ENCODE measurements at regions not wholly inside any gene's neighbourhood (a gene's known extent, or its start where the extent isn't known, plus 50 kb on each side); places are given as distances from the start of the nearest gene placed in this dataset.

DNA sequence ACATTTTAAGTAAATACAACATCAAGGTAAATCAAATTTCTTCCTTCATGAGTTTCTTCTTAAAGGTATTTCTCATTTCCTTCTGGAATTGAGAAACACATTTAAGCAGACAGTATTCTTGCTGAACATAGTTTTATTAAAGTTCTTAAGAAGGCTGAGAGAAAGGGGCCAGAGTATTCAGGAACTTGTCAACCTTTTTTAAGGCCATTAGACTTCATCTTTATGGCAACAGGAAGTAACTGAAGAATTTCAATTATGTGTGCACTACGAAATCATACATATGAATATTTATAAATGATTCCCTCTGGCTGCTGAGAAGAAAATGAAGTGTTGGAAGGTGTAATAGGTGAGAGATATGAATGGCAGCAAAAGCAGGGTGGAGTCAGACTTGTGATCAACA lies 829.4 kb upstream of the DPPA4 start:
- DNase-seq (no peak), ATAC-seq (ENCODE audit: low read depth in 2 of 2) (no peak)
- Mint-ChIP-seq H3K27me3 (no peaks in the 10 kb centered on the region), H3K4me3 (no peak overlapping the region), H3K4me1 (no peaks in the 10 kb centered on the region), H3K36me3 (no peaks in the 10 kb centered on the region), H3K27ac (no peak overlapping the region), H3K9me3 (peaks cover 0 to 6% (median 3%) of the 10 kb centered on the region in 7 donors)

DNA sequence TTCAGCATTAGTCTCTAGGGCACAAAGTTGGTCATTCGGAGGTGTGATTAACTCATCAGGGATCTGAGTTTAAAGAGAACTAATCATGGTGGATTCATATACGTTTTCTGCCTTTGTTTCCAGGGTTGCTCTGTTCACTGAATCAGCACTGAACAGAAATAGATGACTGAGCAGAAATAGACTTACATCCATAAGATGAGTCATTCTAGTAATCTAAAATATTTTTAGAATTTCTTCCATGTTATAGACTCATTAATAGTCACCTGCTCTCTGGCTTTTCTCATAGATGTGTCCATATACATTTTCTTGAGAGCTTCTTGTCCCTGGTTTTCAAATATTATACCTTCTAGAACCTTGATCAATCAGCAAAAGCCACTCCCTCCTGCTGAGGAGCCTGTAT lies 837.6 kb upstream of the DPPA4 start:
- Mint-ChIP-seq H3K27me3 (no peaks in the 10 kb centered on the region), H3K4me1 (no peaks in the 10 kb centered on the region), H3K36me3 (no peaks in the 10 kb centered on the region), H3K4me3 (no peak overlapping the region), H3K9me3 (peaks cover 0 to 2% (median 0%) of the 10 kb centered on the region in 7 donors), H3K27ac (no peak overlapping the region)
- ATAC-seq (ENCODE audit: low read depth in 2 of 2) (no peak), DNase-seq (no peak)

DNA sequence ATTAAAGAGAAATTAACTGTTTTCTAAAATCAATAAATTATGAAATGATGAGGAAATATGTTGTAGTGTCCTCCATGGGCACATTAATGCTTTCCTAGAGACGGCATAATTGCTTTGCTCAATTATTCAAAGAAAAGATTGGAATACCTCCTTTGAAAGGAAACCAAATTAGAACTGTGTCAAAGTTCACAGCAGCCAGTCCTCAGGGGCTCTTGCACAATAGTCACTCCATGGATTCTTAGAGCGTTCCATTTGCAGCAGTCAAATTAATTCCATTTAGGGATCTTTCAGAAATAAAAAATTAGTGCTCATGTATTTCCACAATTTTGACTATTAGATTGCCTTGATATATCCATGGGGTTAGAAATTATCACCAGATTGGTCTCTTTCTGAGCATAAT lies 841.6 kb upstream of the DPPA4 start:
- ATAC-seq (ENCODE audit: low read depth in 2 of 2) (no peak), DNase-seq (no peak)
- H3K4me1 Mint-ChIP-seq = no peaks in the 10 kb centered on the region
- no peaks in the 10 kb centered on the region for H3K9me3 Mint-ChIP-seq
- no peaks in the 10 kb centered on the region for H3K36me3 Mint-ChIP-seq
- H3K27ac Mint-ChIP-seq = no peak overlapping the region
- H3K27me3 Mint-ChIP-seq = no peaks in the 10 kb centered on the region
- no peak overlapping the region for H3K4me3 Mint-ChIP-seq

DNA sequence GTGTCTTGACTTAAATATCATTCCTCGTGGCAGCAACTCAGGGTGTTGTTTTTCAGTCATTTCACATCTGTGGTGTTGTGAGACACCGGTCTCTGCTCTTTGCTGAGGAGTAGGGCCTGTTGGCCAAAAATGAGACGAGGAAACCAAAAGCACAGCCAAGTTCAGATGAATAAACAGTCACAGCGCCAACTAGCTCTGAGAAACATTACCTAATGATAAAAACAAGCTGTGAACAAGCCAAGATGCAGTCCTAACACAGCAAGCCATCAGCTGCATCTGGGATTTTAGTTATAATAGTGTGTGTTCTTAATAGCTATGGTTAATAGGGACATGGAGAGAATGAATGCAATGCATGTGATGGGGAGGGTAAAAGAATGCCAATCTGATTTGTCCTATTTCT lies 843.4 kb upstream of the DPPA4 start:
- H3K36me3 Mint-ChIP-seq = no peaks in the 10 kb centered on the region
- H3K4me3 Mint-ChIP-seq = no peak overlapping the region
- no peak overlapping the region for H3K27ac Mint-ChIP-seq

DNA sequence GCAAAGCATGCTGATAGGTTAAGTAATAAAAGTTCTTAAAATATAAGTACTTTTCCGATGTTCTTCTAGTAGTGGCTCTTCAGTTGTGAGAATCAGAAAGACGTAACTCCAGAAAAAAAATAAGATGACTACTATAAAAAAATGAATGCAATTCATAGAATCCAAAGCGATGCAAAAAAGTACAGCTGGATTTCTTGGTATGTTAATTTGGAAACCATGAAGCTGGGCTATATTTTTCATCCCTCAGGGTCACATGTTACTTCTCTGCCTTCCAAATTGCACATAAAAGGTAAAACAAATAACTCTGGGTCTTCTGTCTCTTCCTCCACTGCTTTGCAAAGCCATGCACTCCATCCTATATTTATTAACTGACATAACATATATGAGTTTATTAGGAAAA lies 843.9 kb upstream of the DPPA4 start:
- H3K4me3 Mint-ChIP-seq = no peak overlapping the region
- ATAC-seq (ENCODE audit: low read depth in 2 of 2) (no peak), DNase-seq (no peak)
- no peaks in the 10 kb centered on the region for H3K4me1 Mint-ChIP-seq
- H3K36me3 Mint-ChIP-seq = no peaks in the 10 kb centered on the region
- H3K27me3 Mint-ChIP-seq = no peaks in the 10 kb centered on the region
- H3K27ac Mint-ChIP-seq = no peak overlapping the region
- H3K9me3 Mint-ChIP-seq = no peaks in the 10 kb centered on the region

More for the DNA sequence above, 843.4 kb upstream of the DPPA4 start:
- H3K4me1 Mint-ChIP-seq = no peaks in the 10 kb centered on the region
- H3K9me3 Mint-ChIP-seq = no peaks in the 10 kb centered on the region
- ATAC-seq (ENCODE audit: low read depth in 2 of 2) (no peak), DNase-seq (no peak)
- H3K27me3 Mint-ChIP-seq = no peaks in the 10 kb centered on the region

DNA sequence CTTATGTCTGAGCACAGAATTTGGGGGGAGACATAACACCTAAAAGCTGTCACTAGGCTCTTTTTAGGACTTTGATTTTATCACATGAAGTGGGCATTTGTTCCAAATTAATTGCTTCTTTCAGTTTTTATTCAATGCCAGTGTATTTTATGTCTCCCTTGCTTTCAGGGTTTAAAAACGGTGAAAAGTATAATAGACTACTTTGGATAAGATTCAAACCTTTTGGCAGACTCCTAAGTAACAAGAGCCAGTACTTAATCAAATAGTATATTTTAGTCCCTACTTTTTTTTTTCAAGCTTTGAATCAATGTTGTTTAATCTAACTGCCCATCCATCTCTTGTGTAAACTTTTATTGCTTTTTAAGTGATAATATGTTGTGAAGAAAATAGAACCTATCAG lies 847.2 kb upstream of the DPPA4 start:
- Mint-ChIP-seq H3K36me3 (no peaks in the 10 kb centered on the region), H3K9me3 (peaks cover 0 to 3% (median 0%) of the 10 kb centered on the region in 7 donors), H3K27me3 (no peaks in the 10 kb centered on the region), H3K4me3 (no peak overlapping the region), H3K4me1 (no peaks in the 10 kb centered on the region), H3K27ac (no peak overlapping the region)
- ATAC-seq (ENCODE audit: low read depth in 2 of 2) (no peak), DNase-seq (no peak)

DNA sequence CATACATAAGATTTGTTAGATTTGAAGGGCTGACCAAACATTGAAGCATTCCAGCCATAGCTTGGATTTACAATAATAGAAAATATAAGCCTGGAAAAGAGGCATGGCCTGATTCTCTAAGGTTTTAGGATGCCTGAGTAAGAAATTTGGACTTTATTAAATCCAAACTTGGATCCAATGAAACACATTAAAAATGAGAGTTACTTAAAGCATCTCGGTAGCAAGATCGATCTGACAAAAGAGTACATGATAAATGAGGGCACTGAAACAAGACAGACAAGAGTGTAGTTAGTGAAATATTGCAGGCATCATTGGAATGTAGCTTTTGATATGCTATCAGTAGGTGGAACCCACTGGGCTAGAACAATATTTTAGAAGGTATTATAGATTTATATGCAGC lies 855.7 kb upstream of the DPPA4 start:
- H3K4me1 Mint-ChIP-seq = no peaks in the 10 kb centered on the region
- peaks cover 0 to 2% (median 0%) of the 10 kb centered on the region in 7 donors for H3K9me3 Mint-ChIP-seq
- no peaks in the 10 kb centered on the region for H3K36me3 Mint-ChIP-seq
- H3K4me3 Mint-ChIP-seq = no peak overlapping the region
- no peaks in the 10 kb centered on the region for H3K27me3 Mint-ChIP-seq
- H3K27ac Mint-ChIP-seq = no peak overlapping the region
- DNase-seq (no peak), ATAC-seq (ENCODE audit: low read depth in 2 of 2) (no peak)

DNA sequence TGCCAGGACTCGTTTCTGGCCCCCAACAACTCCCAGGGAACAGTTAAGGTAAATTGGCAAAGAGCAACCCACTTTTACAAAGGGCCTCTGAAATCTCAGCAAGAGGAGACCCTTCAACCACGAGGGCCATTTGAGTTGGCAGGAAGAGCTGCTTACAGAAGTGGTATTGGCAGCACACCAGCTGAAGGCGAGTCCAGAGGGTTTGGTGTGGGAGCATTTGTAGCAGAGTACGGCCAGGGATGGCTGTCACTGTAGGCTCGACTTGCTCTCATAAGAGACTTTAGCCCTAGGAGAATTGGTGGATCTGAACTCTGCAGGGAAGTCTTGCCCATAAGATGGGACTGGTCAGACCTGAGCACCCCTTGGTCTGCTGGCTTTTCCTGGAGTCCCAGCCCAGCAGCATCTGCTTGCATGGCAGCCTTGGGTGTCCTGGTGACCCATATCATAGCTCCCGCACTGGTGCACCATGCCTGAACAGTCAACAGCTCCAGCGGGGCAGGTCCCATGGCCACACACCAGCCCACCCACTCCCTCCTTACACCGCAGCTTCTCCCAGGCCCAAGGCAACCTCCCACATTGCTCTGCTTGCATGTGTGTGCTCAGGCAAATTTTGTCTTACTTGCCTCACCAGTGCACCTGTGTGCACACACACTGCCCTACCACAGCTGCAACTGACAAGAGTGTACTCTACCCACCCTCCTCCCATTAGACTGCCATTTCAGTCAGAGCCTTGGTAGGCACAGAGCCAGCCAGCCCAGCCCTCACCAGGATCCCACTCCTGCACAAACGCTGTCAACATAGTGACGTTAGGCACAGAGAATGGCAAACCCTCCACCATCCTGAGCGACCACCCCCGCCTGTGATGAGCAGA lies 861.6 kb upstream of the DPPA4 start:
- no peaks in the 10 kb centered on the region for H3K36me3 Mint-ChIP-seq
- no peaks in the 10 kb centered on the region for H3K27me3 Mint-ChIP-seq
- peaks cover 5 to 24% (median 16%) of the 10 kb centered on the region in 7 donors for H3K9me3 Mint-ChIP-seq
- no peaks in the 10 kb centered on the region for H3K4me1 Mint-ChIP-seq
- H3K27ac Mint-ChIP-seq = no peak overlapping the region
- no peak for ATAC-seq (ENCODE audit: low read depth in 2 of 2)
- H3K4me3 Mint-ChIP-seq = no peak overlapping the region
- DNase-seq = no peak

DNA sequence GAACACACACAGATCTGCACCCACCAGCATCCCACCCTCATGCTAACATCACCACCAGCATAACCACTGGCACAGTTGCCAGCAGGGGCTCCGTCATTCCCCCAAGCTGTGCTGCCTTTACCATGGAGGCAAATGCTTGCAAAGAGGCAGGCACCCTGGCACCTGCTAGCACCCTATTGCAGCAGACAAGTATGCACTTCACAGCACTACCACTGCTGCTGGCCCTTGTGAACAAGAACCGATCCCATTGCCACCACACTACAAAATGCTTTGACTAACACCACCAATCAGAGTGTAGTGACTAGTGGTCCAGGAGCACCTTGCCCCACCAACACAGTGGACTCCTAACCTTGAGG lies 862.2 kb upstream of the DPPA4 start:
- H3K4me3 Mint-ChIP-seq = no peak overlapping the region
- H3K9me3 Mint-ChIP-seq = peaks cover 5 to 24% (median 16%) of the 10 kb centered on the region in 7 donors
- no peaks in the 10 kb centered on the region for H3K27me3 Mint-ChIP-seq
- no peak for ATAC-seq (ENCODE audit: low read depth in 2 of 2)
- no peaks in the 10 kb centered on the region for H3K36me3 Mint-ChIP-seq
- no peak for DNase-seq
- H3K27ac Mint-ChIP-seq = peak overlapping the region in 1 of 6 donors; percentile 33
- H3K4me1 Mint-ChIP-seq = no peaks in the 10 kb centered on the region

DNA sequence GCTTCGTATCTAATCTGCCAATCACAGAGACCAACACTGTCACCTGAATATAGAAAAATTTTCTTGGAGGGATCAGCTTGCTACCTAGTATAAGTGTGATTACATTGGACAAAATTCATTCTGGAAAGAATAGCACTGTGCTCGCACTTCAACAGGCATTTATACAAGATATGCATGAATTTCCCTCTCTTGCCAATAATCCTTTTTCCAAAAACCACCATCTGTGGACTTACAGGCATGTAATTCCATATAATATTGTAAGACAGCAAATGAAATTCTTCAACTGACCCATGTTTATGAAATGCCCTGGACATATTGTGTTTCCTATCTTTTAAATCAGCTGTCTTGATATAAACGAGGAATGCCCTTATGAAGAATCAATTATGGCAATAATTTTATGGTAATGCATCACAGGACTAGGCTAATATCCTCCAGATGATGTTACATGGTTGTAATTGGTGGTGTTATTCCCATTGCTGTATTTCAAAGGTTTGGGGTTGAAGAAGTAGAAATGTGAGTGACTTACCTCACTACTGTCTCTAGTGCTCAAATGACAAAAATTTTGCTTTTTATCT lies 861.4 kb upstream of the NECTIN3 start:
- Mint-ChIP-seq H3K9me3 (peaks cover 0 to 23% (median 3%) of the 10 kb centered on the region in 7 donors), H3K4me3 (no peak overlapping the region), H3K27ac (no peak overlapping the region), H3K36me3 (no peaks in the 10 kb centered on the region), H3K27me3 (no peaks in the 10 kb centered on the region), H3K4me1 (no peaks in the 10 kb centered on the region)
- no peak for ATAC-seq (ENCODE audit: low read depth in 2 of 2)
- no peak for DNase-seq

DNA sequence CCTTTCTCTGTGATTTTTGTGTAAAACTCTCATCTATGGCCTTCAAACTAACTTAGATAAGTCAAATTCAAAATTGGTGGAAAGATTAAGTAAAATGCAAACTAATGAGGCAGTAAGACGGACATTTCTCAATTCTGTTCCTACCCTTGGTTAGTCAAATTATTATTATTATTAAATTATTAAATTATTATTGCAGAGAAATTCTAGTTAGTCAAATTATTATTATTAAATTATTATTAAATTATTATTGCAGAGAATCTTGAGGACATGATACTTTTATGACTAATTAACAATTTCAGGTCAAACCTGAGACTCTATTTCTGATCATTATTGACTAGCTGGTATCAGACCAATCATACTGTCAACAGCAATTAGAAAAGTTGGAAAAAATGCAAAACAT lies 845.0 kb upstream of the NECTIN3 start:
- Mint-ChIP-seq H3K27me3 (no peaks in the 10 kb centered on the region), H3K27ac (no peak overlapping the region), H3K9me3 (peaks cover 0 to 5% (median 2%) of the 10 kb centered on the region in 7 donors), H3K4me3 (no peak overlapping the region), H3K36me3 (no peaks in the 10 kb centered on the region), H3K4me1 (no peaks in the 10 kb centered on the region)
- no peak for ATAC-seq (ENCODE audit: low read depth in 2 of 2)
- no peak for DNase-seq

DNA sequence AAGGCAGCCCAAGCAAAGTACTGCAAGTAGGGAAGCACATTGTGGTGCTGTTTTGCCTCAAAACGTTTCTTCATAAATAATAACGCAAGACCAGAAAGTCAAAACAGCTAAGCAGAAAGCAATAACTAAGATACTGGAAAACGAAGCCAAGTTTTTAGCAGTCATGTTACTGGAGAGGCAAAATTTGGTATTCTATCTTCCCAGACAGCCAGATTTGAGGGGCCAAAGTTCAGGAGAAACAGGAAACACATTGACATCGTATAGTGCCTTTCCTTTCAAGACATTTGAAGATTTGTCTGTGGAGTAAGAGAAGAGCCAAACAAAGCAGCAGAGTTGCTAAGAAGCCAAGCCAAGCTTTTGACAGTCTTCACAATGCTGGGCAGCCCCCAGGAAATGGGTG lies 843.6 kb upstream of the NECTIN3 start:
- Mint-ChIP-seq H3K4me1 (no peaks in the 10 kb centered on the region), H3K36me3 (no peaks in the 10 kb centered on the region), H3K27ac (no peak overlapping the region), H3K4me3 (no peak overlapping the region), H3K9me3 (peaks cover 0 to 10% (median 2%) of the 10 kb centered on the region in 7 donors), H3K27me3 (no peaks in the 10 kb centered on the region)
- no peak for ATAC-seq (ENCODE audit: low read depth in 2 of 2)
- no peak for DNase-seq

DNA sequence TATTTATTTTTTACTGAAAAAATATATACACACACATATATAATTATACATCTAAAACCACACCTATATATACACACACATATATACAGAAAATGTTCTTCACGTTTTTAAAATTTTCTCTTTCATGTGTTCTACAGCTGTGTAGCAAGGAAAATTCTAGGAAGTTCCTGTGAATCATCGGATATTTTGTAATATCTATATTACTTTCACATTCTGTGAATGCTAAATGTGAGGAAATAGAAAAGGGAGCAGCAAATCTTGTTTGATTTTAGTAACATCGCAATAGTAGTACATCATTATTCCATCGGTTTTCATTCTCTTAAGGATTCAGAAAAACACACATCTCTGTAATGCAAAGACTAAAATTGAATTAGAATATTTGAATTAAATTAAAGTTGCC lies 836.8 kb upstream of the NECTIN3 start:
- Mint-ChIP-seq H3K4me3 (no peak overlapping the region), H3K36me3 (no peaks in the 10 kb centered on the region), H3K9me3 (peaks cover 0 to 5% (median 2%) of the 10 kb centered on the region in 7 donors), H3K27me3 (no peaks in the 10 kb centered on the region), H3K27ac (no peak overlapping the region), H3K4me1 (no peaks in the 10 kb centered on the region)
- no peak for DNase-seq
- ATAC-seq (ENCODE audit: low read depth in 2 of 2) = no peak

DNA sequence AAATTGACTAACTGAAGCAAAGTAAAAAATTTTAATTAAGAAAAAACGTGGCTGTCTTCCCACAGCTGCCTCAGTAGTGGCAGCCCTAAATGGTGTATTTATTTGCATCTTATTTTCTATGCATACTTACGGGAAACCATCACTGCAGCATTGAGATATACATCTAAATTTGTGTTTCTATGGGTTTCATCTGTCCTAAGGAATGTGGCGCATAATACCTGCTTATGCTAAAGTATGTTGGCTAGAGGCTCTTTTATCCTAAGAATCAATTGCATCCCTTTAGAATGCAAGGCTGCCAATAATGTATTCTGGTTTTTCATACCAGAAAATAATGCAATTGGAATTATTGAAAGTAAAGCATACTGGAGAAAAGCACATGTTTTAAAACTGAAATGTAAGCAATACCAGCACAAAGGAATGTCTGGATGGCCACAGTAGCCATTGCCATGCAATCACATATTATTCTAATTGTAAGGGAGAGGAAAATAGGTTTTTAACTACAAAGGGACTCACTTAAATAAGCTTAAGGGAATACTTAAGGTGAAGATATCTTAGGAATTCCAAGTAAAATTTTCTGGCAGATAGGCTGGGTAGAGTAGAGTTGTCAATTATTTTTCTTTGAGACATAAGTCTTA lies 834.5 kb upstream of the NECTIN3 start:
- Mint-ChIP-seq H3K4me3 (no peak overlapping the region), H3K36me3 (no peaks in the 10 kb centered on the region), H3K4me1 (no peaks in the 10 kb centered on the region), H3K27me3 (no peaks in the 10 kb centered on the region), H3K9me3 (peaks cover 0 to 7% (median 4%) of the 10 kb centered on the region in 7 donors), H3K27ac (no peak overlapping the region)
- DNase-seq = no peak
- no peak for ATAC-seq (ENCODE audit: low read depth in 2 of 2)

All from naive B cell (primary cell).